ENCODE measurements at regions not wholly inside any gene's neighbourhood (a gene's known extent, or its start where the extent isn't known, plus 50 kb on each side); places are given as distances from the start of the nearest gene placed in this dataset.

GRCh38 chr12:126262829-126263228 lies 1197.6 kb downstream of the AACS start (continued):
- TF ChIP-seq CHD7 (IDR thresholded peaks at IDR 0.05; ENCODE audit: insufficient replicate concordance, low read length) (no peak), RXRA (IDR thresholded peaks at IDR 0.05; ENCODE audit: insufficient read depth, low read depth, low read length) (no peak)
